Peyer's patch (tissue), 4 donors: ENCODE measurements at regions not wholly inside any gene's neighbourhood (a gene's known extent, or its start where the extent isn't known, plus 50 kb on each side); places are given as distances from the start of the nearest gene placed in this dataset.
"Not testable (repeated sequence)": the region's sequence is repeated elsewhere in the genome, so short reads cannot be mapped to it uniquely, and the experiment has no call there.

Source experiments
- DNase-seq, 3 donors: peaks; one replicate each; pipeline ENCODE4 v3.0.0-alpha.2; 2017 to 2019
- H3K27ac ChIP-seq, 4 donors: fragments of 200-600 bp; sonication (generic); one replicate each; pipeline ENCODE4 v1.5.1; 2016 to 2019
- H3K27me3 ChIP-seq, 2 donors: fragments of 200-600 bp; sonication (generic); one replicate each; pipeline ENCODE4 v1.5.1; 2019
- H3K36me3 ChIP-seq, 3 donors: fragments of 200-600 bp; sonication (generic); one replicate each; pipeline ENCODE4 v1.5.1; 2016 to 2019
- H3K4me1 ChIP-seq, 4 donors: fragments of 200-600 bp; sonication (generic); one replicate each; pipeline ENCODE4 v1.5.1; 2016 to 2019
- H3K4me3 ChIP-seq, 4 donors: fragments of 200-600 bp; sonication (generic); 1 replicate in 3 of 4; 2 replicates in 1 of 4; pipeline ENCODE4 v1.5.1; 2016 to 2019; ENCODE audit warnings: mild to moderate bottlenecking in 1 of 4
- H3K9me3 ChIP-seq, 4 donors: fragments of 200-600 bp; sonication (generic); one replicate each; pipeline ENCODE4 v1.5.1; 2016 to 2019; ENCODE audit warnings: mild to moderate bottlenecking in 1 of 4
- POLR2A ChIP-seq, 2 donors: fragments of 450-650 bp; IDR thresholded peaks; one replicate each; pipeline ENCODE4 v1.5.1; 2017; ENCODE audit warnings: antibody characterized with exemption in 2 of 2, mild to moderate bottlenecking in 2 of 2, moderate library complexity in 2 of 2
- TF ChIP-seq, protein P1 (sequence below), 6 experiments: fragments of 450-650 bp in 4 of 6; fragments of 200-600 bp in 2 of 6; sonication (generic) in 1 of 6; IDR thresholded peaks; one replicate each; pipeline ENCODE4 v1.5.1; 2017 to 2019; ENCODE audit warnings: antibody characterized with exemption in 6 of 6, mild to moderate bottlenecking in 3 of 6, moderate library complexity in 1 of 6

DNA sequence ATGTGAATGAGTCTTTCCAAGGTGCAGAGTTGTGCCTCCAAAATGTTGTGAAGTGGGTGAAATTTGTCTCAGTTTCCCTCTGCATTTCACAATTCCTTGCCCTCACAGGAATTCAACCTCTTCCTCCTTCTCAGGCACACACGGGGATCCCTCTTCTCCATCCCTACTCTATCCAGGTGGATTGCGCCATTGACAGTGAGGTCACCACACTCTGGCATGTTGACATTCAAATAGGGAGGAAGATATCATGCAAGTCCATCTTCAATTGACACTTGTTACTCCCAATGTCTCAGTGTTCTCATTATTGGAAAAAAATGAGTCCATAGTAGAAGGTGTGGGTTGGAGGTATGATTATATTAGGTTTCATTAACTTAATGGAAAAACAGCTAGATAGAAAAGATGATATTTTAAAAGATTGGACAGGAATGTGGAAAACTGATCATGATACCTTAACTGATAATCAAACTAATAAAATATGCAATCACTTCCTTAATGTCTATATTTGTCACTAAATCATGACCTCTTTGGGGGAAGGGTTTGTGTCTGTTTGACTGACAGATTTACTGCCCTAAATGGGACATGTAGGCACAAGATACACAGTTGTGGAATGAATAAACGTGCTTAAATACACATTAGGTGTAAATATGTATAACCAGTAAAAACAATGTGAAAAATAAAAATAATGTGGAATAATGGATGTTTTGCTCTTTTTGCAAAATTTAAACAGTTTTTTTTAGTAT is 213.8 kb upstream of the SLC8A1 start:
- Histone ChIP-seq H3K36me3 (no peaks in the 10 kb centered on the region), H3K4me1 (no peaks in the 10 kb centered on the region), H3K4me3 (no peak overlapping the region), H3K9me3 (no peaks in the 10 kb centered on the region), H3K27me3 (no peaks in the 10 kb centered on the region), H3K27ac (no peak overlapping the region)
- TF ChIP-seq POLR2A (IDR thresholded peaks at IDR 0.05): no peak
- TF ChIP-seq, protein P1, sequence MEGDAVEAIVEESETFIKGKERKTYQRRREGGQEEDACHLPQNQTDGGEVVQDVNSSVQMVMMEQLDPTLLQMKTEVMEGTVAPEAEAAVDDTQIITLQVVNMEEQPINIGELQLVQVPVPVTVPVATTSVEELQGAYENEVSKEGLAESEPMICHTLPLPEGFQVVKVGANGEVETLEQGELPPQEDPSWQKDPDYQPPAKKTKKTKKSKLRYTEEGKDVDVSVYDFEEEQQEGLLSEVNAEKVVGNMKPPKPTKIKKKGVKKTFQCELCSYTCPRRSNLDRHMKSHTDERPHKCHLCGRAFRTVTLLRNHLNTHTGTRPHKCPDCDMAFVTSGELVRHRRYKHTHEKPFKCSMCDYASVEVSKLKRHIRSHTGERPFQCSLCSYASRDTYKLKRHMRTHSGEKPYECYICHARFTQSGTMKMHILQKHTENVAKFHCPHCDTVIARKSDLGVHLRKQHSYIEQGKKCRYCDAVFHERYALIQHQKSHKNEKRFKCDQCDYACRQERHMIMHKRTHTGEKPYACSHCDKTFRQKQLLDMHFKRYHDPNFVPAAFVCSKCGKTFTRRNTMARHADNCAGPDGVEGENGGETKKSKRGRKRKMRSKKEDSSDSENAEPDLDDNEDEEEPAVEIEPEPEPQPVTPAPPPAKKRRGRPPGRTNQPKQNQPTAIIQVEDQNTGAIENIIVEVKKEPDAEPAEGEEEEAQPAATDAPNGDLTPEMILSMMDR (IDR thresholded peaks at IDR 0.05): no peak
- DNase-seq: no peak

DNA sequence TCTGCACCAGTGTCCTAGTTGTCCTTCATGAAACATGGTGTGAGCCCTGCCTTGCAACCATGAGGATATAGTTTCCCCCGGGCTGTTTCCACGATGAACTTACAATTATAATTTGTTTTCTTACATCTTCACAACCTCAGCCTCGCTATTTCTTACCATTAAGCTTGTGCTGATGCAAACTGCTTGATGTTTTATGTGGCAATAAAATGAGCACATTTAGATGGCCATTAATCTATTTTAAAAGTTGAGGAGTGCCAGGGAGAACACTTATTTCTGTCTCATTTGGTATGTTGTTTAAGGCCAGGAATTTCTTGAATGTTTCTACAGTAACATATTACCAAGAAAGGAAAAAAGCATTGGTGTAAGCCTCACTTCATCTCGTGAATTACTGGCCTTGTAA is 214.5 kb upstream of the SLC8A1 start:
- no peak overlapping the region for H3K27ac ChIP-seq
- no peak for DNase-seq
- H3K4me1 ChIP-seq: no peaks in the 10 kb centered on the region
- no peaks in the 10 kb centered on the region for H3K27me3 ChIP-seq
- no peak overlapping the region for H3K4me3 ChIP-seq
- no peaks in the 10 kb centered on the region for H3K9me3 ChIP-seq
- no peaks in the 10 kb centered on the region for H3K36me3 ChIP-seq
- TF ChIP-seq, protein P1 (IDR thresholded peaks at IDR 0.05): no peak
- TF ChIP-seq POLR2A (IDR thresholded peaks at IDR 0.05): no peak

DNA sequence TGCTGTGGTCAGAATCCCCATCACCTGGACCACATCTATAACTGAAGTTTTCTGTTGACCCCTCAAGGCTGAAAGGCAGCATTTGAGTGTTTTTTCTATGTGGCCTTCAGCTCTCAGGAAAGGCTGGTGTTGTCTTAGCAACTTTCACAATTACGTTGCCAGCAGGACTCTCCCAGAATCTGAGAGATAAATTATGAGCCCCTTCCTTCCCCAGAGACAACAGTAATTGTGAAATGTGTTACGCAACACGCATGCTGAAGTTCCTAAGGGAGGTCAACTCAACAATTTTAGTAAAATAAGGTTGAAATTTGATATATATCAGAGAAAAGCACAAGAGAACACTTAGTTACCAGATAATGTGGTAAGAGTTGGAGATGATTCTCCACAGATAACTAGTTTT is 216.5 kb upstream of the SLC8A1 start:
- Histone ChIP-seq H3K9me3 (no peaks in the 10 kb centered on the region), H3K4me3 (no peak overlapping the region), H3K27me3 (no peaks in the 10 kb centered on the region), H3K4me1 (no peaks in the 10 kb centered on the region), H3K36me3 (no peaks in the 10 kb centered on the region), H3K27ac (no peak overlapping the region)
- DNase-seq: no peak
- no peak for TF ChIP-seq POLR2A (IDR thresholded peaks at IDR 0.05)
- TF ChIP-seq, protein P1 (IDR thresholded peaks at IDR 0.05): no peak

GRCh38 chr2:40676134-40676790 is 224.4 kb upstream of the SLC8A1 start:
- not testable (repeated sequence) for H3K27me3 ChIP-seq, H3K9me3 ChIP-seq, H3K27ac ChIP-seq, H3K4me3 ChIP-seq, DNase-seq, H3K4me1 ChIP-seq, H3K36me3 ChIP-seq

DNA sequence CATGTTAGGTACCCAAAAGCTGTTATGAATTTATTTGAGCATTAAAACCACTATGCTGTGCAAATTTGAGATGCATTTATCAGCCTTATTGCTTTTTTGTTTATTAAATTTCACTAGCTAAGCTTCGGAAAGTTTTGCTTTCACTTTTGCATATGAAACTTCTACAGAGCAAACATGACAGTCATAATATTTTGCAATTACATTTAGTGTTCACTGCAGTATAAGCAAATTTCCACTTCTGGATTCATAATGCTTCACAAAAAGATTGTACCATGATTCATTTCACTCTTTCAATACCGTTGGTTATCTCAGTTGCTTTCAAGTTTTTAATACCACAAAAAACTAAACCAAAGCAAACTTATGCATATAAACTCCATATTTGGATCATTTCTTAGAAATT is 228.7 kb upstream of the SLC8A1 start:
- Histone ChIP-seq H3K4me1 (no peaks in the 10 kb centered on the region), H3K27ac (no peak overlapping the region), H3K36me3 (no peaks in the 10 kb centered on the region), H3K27me3 (no peaks in the 10 kb centered on the region), H3K4me3 (no peak overlapping the region), H3K9me3 (no peaks in the 10 kb centered on the region)
- TF ChIP-seq, protein P1 (IDR thresholded peaks at IDR 0.05): no peak
- TF ChIP-seq POLR2A (IDR thresholded peaks at IDR 0.05): no peak
- DNase-seq: no peak

GRCh38 chr2:40690036-40690435 is 238.1 kb upstream of the SLC8A1 start:
- Histone ChIP-seq H3K9me3 (no peaks in the 10 kb centered on the region), H3K36me3 (no peaks in the 10 kb centered on the region), H3K4me1 (no peaks in the 10 kb centered on the region), H3K4me3 (no peak overlapping the region), H3K27ac (no peak overlapping the region), H3K27me3 (no peaks in the 10 kb centered on the region)
- no peak for DNase-seq
- no peak for TF ChIP-seq POLR2A (IDR thresholded peaks at IDR 0.05)
- TF ChIP-seq, protein P1 (IDR thresholded peaks at IDR 0.05): no peak
